ENCODE measurements at regions not wholly inside any gene's neighbourhood (a gene's known extent, or its start where the extent isn't known, plus 50 kb on each side); places are given as distances from the start of the nearest gene placed in this dataset.

DNA sequence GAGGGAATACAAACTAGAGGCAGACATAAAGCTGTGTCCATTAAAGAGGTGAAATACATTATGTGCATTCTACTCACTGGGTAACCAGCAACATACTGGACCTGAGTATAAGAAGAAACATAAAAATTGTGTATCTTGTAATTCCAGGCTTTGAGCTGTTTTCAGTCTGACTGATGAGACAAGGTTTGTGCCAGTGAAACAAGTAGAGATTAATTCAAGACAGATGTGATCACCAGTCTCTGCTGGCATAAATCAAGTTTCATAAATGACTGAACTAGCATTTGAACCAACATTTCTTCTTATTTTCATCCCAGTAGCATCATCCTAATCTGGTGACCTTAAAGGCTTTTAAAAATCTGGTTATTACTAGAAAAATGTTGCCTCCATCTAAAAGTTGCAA is 108.8 kb upstream of the RPL38 start:
- no peak overlapping the region for H3K27ac ChIP-seq

DNA sequence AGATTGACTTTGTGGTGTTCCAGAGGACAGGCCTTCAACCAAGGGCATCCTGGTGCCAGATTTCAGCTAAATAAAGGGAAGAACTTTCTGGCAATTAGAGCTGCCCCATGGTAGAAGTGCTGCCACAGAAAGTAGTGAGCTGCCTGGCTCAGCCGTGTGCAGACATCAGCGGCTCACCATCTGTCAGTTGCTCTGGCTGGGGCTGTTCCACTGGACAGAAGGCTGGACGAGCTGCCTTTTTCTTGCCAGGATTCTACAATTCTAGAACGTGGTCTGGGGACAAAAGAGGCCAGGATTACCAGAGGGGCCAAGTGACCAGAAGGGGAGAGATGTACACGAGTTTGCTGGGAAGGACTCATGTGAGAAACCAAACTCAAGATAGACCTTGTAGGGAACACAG is 107.0 kb upstream of the RPL38 start:
- H3K27ac ChIP-seq: no peak overlapping the region
- TF ChIP-seq, protein P1, sequence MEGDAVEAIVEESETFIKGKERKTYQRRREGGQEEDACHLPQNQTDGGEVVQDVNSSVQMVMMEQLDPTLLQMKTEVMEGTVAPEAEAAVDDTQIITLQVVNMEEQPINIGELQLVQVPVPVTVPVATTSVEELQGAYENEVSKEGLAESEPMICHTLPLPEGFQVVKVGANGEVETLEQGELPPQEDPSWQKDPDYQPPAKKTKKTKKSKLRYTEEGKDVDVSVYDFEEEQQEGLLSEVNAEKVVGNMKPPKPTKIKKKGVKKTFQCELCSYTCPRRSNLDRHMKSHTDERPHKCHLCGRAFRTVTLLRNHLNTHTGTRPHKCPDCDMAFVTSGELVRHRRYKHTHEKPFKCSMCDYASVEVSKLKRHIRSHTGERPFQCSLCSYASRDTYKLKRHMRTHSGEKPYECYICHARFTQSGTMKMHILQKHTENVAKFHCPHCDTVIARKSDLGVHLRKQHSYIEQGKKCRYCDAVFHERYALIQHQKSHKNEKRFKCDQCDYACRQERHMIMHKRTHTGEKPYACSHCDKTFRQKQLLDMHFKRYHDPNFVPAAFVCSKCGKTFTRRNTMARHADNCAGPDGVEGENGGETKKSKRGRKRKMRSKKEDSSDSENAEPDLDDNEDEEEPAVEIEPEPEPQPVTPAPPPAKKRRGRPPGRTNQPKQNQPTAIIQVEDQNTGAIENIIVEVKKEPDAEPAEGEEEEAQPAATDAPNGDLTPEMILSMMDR (conservative IDR thresholded peaks at IDR 0.05): no peak

More for the DNA sequence above, 108.8 kb upstream of the RPL38 start:
- TF ChIP-seq, protein P1 (conservative IDR thresholded peaks at IDR 0.05): no peak

DNA sequence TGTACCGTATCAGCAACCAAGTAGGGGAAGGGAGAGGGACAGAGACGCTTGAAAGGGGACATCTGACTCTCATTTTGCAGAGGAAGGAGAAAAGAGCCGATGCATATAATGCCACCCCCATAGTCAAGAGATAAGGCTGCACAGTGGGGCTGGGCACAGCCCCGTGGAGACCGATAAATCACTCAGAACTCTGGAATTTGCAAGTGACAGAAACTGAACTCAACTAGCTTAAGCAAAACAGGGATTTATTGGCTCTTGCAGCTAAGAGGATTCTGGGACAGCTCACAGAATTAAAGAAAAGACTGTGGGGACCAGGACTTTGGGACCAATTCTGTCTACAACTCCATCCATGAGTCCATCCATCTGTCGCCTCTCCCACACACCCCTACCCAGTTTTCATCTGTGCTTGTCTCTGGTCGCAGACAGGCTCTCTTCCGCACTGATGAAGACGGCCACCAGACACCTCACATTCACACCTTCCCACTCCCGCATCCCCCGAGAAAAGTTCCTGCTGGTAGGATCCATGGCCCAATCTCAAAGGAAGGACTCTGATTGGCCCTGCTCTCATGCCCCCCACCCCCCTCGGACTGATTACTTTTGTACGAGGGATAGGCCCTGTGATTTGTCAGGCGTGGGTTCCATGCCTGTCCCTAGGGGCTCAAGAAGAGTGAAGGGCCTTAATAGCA is 105.9 kb upstream of the RPL38 start:
- TF ChIP-seq, protein P1 (conservative IDR thresholded peaks at IDR 0.05): no peak
- H3K27ac ChIP-seq: no peak overlapping the region

DNA sequence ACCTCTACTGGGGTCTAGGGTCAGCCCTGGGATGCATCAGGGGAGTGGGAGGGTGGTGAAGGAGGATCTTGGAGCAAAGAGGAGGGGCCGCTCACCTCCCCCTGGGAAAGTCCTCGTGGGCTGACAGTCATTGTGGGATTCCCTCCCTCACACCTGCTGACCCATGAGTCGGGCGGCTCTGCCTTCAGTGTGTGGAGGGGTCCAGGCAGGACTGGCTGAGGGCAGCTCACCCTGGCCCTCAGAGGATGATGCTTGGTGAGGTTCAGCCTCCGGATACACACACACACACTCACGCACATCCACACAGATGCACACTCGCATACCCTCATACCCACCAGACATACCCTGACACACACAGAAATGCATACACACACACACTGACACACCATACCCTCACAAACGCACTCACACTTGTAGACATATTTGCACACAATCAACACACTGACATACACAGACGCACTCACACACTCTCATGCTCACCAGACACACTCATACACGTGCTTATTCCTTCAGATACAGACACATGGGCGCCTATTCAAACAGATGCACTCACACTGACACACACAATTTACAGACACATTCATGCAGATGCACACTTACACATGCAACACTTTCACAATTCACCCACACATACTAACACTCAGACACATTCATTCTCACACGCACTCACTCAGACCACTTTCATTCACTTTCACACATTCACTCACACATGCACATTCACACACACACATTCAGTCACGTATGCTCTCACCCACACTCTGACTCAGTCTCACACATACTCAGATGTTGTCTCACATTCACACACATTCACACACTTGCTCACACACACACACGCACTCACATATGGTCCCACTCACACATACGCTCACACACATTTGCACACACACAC is 105.1 kb upstream of the RPL38 start:
- no peak overlapping the region for H3K27ac ChIP-seq
- TF ChIP-seq, protein P1 (conservative IDR thresholded peaks at IDR 0.05): no peak

DNA sequence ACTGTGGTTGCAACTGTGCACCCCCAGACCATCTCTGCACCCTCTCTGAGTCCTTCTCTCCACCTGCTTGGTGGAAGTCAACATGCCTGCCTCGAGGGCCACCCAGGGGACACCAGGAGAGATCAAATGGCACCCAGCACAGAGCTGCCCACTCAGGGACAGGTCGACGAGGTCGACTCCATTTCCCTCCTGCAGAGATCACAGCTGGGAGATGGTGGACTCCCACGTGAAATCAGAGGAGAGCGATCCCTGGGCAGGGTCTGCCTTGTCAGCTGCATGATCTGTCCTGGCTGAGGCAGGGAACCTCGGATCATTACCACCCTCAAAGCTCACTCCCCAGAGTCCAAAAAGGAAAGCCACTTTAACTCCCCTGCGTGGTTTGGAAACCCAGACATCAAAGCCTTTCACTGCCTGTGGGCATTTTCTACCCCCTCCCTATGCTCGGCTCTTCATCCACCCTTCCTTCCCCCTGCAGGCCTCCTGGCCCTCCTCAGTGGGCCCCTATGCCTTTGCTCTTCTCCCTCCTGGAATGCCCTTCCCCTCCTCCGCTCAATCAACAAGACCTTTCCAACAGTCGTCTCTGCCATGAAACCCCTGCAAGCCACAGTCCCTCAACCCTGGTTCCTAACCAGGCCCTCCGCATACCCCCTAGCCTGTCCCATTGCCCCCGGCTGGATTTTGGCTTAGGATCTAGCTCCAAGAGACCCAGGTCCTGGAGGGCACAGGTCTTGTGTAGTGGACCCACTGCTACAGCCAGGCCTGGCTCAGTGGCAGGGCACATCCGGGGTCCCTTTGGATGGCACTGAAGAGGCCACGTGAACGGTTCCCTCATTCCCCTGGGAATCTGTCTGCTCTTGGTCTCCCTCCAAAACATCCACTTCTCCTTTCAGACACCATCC is 103.8 kb upstream of the RPL38 start:
- no peak overlapping the region for H3K27ac ChIP-seq
- TF ChIP-seq, protein P1 (conservative IDR thresholded peaks at IDR 0.05): no peak

DNA sequence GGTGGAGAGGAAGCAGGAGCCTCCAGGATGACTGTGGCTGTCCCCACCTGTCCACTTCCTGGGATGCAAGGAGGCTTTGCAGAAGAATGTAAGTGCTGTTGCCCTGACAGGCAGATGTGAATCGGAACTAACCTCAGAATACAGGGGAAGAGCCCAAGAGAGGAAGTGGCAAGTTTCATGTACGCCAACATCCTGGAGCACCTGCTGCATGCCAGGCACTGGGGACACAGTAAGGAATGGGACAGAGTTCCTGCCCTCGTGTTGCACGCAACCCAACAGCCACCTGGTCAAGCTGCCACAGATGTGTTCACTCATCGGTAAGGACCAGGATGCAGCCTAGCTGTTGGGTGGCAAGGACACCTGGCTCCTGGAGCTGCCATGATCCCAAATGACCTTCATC is 98.6 kb upstream of the RPL38 start:
- TF ChIP-seq, protein P1 (conservative IDR thresholded peaks at IDR 0.05): no peak

DNA sequence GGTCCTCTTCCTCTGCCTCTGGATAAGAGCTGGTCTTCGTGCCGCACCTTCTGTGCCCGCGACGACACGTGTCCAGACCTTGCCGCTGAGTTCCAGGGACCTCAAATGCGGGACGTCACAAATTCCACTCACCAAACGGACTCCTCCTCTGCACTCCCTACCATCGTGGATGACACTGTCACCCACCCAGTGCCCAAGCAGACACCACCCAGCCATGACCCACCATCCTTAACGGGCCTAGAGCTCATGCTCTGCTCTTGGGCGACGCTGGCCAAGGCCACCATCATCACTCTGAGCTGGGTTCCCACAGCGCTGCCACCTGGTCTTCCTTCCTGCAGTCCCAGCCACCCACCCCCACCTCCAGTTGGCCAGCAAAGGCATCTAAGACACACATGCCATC is 96.4 kb upstream of the RPL38 start:
- no peak overlapping the region for H3K27ac ChIP-seq
- TF ChIP-seq, protein P1 (conservative IDR thresholded peaks at IDR 0.05): no peak

More for the DNA sequence above, 98.6 kb upstream of the RPL38 start:
- no peak overlapping the region for H3K27ac ChIP-seq
